ENCODE measurements at regions not wholly inside any gene's neighbourhood (a gene's known extent, or its start where the extent isn't known, plus 50 kb on each side); places are given as distances from the start of the nearest gene placed in this dataset.

GRCh38 chr7:54180796-54181195 is 361.4 kb upstream of the VSTM2A start:
- Histone ChIP-seq H3K36me3 (ENCODE audit: insufficient read depth, low read length) (no peaks in the 10 kb centered on the region), H3K9me3 (ENCODE audit: low read depth, low read length) (peaks cover 7% of the 10 kb centered on the region), H3K79me2 (ENCODE audit: insufficient read depth, low read length) (no peaks in the 10 kb centered on the region), H3K27me3 (ENCODE audit: insufficient read depth, low read length) (no peaks in the 10 kb centered on the region), H3K4me3 (ENCODE audit: insufficient read depth, low read length) (no peak overlapping the region), H2AFZ (ENCODE audit: low read length) (no peak overlapping the region), H4K20me1 (ENCODE audit: insufficient read depth, low read length) (no peaks in the 10 kb centered on the region), H3K27ac (ENCODE audit: low read depth, low read length) (no peak overlapping the region), H3K4me2 (ENCODE audit: insufficient read depth, low read length) (no peak overlapping the region), H3K4me1 (ENCODE audit: insufficient read depth, low read length) (no peaks in the 10 kb centered on the region)
- TF ChIP-seq CTCF (IDR thresholded peaks at IDR 0.05; ENCODE audit: extremely low read depth, low read depth, low read length): no peak
- DNase-seq (ENCODE audit: insufficient read length, low spot score, missing footprints): no peak

- H3K27me3 ChIP-seq (ENCODE audit: insufficient read depth, low read length): no peaks in the 10 kb centered on the region
- no peak for TF ChIP-seq CTCF (IDR thresholded peaks at IDR 0.05; ENCODE audit: extremely low read depth, low read depth, low read length)
- no peaks in the 10 kb centered on the region for H3K4me1 ChIP-seq (ENCODE audit: insufficient read depth, low read length)
- H3K4me3 ChIP-seq (ENCODE audit: insufficient read depth, low read length): no peak overlapping the region
- no peak overlapping the region for H2AFZ ChIP-seq (ENCODE audit: low read length)
- H3K27ac ChIP-seq (ENCODE audit: low read depth, low read length): no peak overlapping the region
- no peak overlapping the region for H3K4me2 ChIP-seq (ENCODE audit: insufficient read depth, low read length)
- H3K36me3 ChIP-seq (ENCODE audit: insufficient read depth, low read length): no peaks in the 10 kb centered on the region
- H3K9me3 ChIP-seq (ENCODE audit: low read depth, low read length): peaks cover 7% of the 10 kb centered on the region
- no peaks in the 10 kb centered on the region for H3K79me2 ChIP-seq (ENCODE audit: insufficient read depth, low read length)
- no peak for DNase-seq (ENCODE audit: insufficient read length, low spot score, missing footprints)
- no peaks in the 10 kb centered on the region for H4K20me1 ChIP-seq (ENCODE audit: insufficient read depth, low read length)
These were observed 359.1 kb upstream of the VSTM2A start for GRCh38 chr7:54183055-54183454.

- H3K4me3 ChIP-seq (ENCODE audit: insufficient read depth, low read length): no peak overlapping the region
- no peak for DNase-seq (ENCODE audit: insufficient read length, low spot score, missing footprints)
- no peaks in the 10 kb centered on the region for H3K79me2 ChIP-seq (ENCODE audit: insufficient read depth, low read length)
- no peak overlapping the region for H3K27ac ChIP-seq (ENCODE audit: low read depth, low read length)
- no peak for TF ChIP-seq CTCF (IDR thresholded peaks at IDR 0.05; ENCODE audit: extremely low read depth, low read depth, low read length)
- H2AFZ ChIP-seq (ENCODE audit: low read length): no peak overlapping the region
- no peaks in the 10 kb centered on the region for H3K36me3 ChIP-seq (ENCODE audit: insufficient read depth, low read length)
- H3K4me1 ChIP-seq (ENCODE audit: insufficient read depth, low read length): no peaks in the 10 kb centered on the region
- H3K9me3 ChIP-seq (ENCODE audit: low read depth, low read length): peaks cover 8% of the 10 kb centered on the region
- H4K20me1 ChIP-seq (ENCODE audit: insufficient read depth, low read length): no peaks in the 10 kb centered on the region
- no peak overlapping the region for H3K4me2 ChIP-seq (ENCODE audit: insufficient read depth, low read length)
- H3K27me3 ChIP-seq (ENCODE audit: insufficient read depth, low read length): no peaks in the 10 kb centered on the region
These were observed 355.8 kb upstream of the VSTM2A start for GRCh38 chr7:54186336-54186735.

GRCh38 chr7:54187886-54188685 is 354.1 kb upstream of the VSTM2A start:
- no peak for DNase-seq (ENCODE audit: insufficient read length, low spot score, missing footprints)
- TF ChIP-seq CTCF (IDR thresholded peaks at IDR 0.05; ENCODE audit: extremely low read depth, low read depth, low read length): no peak
- Histone ChIP-seq H3K4me1 (ENCODE audit: insufficient read depth, low read length) (no peaks in the 10 kb centered on the region), H4K20me1 (ENCODE audit: insufficient read depth, low read length) (no peaks in the 10 kb centered on the region), H2AFZ (ENCODE audit: low read length) (no peak overlapping the region), H3K79me2 (ENCODE audit: insufficient read depth, low read length) (no peaks in the 10 kb centered on the region), H3K36me3 (ENCODE audit: insufficient read depth, low read length) (no peaks in the 10 kb centered on the region), H3K27ac (ENCODE audit: low read depth, low read length) (no peak overlapping the region), H3K4me3 (ENCODE audit: insufficient read depth, low read length) (no peak overlapping the region), H3K27me3 (ENCODE audit: insufficient read depth, low read length) (no peaks in the 10 kb centered on the region), H3K9me3 (ENCODE audit: low read depth, low read length) (peaks cover 6% of the 10 kb centered on the region), H3K4me2 (ENCODE audit: insufficient read depth, low read length) (no peak overlapping the region)
